ENCODE measurements at regions not wholly inside any gene's neighbourhood (a gene's known extent, or its start where the extent isn't known, plus 50 kb on each side); places are given as distances from the start of the nearest gene placed in this dataset.

- TF ChIP-seq TAF1 (IDR thresholded peaks at IDR 0.05; ENCODE audit: borderline replicate concordance, insufficient read depth, low read length): no peak
- no peak for TF ChIP-seq POLR2AphosphoS5 (IDR thresholded peaks at IDR 0.05; ENCODE audit: low read depth, low read length)
Measured at GRCh38 chr4:104589264-104589868, 94.7 kb upstream of the CXXC4 start.

All from PFSK-1 (cell line).